Upper lobe of left lung (tissue), 6 donors: ENCODE measurements at regions not wholly inside any gene's neighbourhood (a gene's known extent, or its start where the extent isn't known, plus 50 kb on each side); places are given as distances from the start of the nearest gene placed in this dataset.
"Not testable (repeated sequence)": the region's sequence is repeated elsewhere in the genome, so short reads cannot be mapped to it uniquely, and the experiment has no call there.

Experiments
- ATAC-seq, 2 donors: fragments of 200-7000 bp; cut with Tn5 transposase; one replicate each; pipeline ENCODE4 v1.9.1; 2022; ENCODE audit warnings: mild to moderate bottlenecking in 2 of 2, moderate library complexity in 2 of 2; ENCODE audit not compliant: low FRiP score in 2 of 2
- DNase-seq, 2 donors: peaks; one replicate each; pipeline ENCODE4 v3.0.0-alpha.2; 2019 to 2020
- H3K27ac ChIP-seq, 4 donors: fragments of 200-600 bp; sonication (generic); one replicate each; pipeline ENCODE4 v1.5.1; 2016 to 2019
- H3K27me3 ChIP-seq, 4 donors: fragments of 200-600 bp; sonication (generic); one replicate each; pipeline ENCODE4 v1.5.1; 2017 to 2019
- H3K36me3 ChIP-seq, 4 donors: fragments of 200-600 bp; sonication (generic); one replicate each; pipeline ENCODE4 v1.5.1; 2016 to 2019
- H3K4me1 ChIP-seq, 4 donors: fragments of 200-600 bp; sonication (generic); one replicate each; pipeline ENCODE4 v1.5.1; 2018 to 2019
- H3K4me3 ChIP-seq, 4 donors: fragments of 200-600 bp; sonication (generic); one replicate each; pipeline ENCODE4 v1.5.1; 2017 to 2019; ENCODE audit warnings: mild to moderate bottlenecking in 2 of 4, moderate library complexity in 1 of 4
- H3K9me3 ChIP-seq, 4 donors: fragments of 200-600 bp; sonication (generic); one replicate each; pipeline ENCODE4 v1.5.1; 2018 to 2019
- CTCF ChIP-seq, 6 experiments: fragments of 450-650 bp in 4 of 6; fragments of 200-600 bp in 2 of 6; sonication (generic) in 2 of 6; IDR thresholded peaks; one replicate each; pipeline ENCODE4 v1.5.1; 2016 to 2019; ENCODE audit warnings: antibody characterized with exemption in 6 of 6
- EP300 ChIP-seq, 4 donors: sonication (generic); formaldehyde crosslinking; IDR thresholded peaks; one replicate each; pipeline ENCODE4 v1.5.1; 2017; ENCODE audit warnings: antibody characterized with exemption in 4 of 4, control low read depth in 2 of 4
- POLR2A ChIP-seq, 4 donors: fragments of 450-650 bp; IDR thresholded peaks; one replicate each; pipeline ENCODE4 v1.5.1; 2016 to 2017; ENCODE audit warnings: antibody characterized with exemption in 4 of 4, mild to moderate bottlenecking in 2 of 4
- POLR2AphosphoS5 ChIP-seq, 2 donors: sonication (generic); formaldehyde crosslinking; IDR thresholded peaks; one replicate each; pipeline ENCODE4 v1.5.1; 2017; ENCODE audit warnings: antibody characterized with exemption in 2 of 2
- WGBS, 2 donors: methylation state at CpG; one replicate each; pipeline ENCODE4 v1.1.5; 2017 to 2018; 5-methylcytosine and 5-hydroxymethylcytosine counted together
- donor health status: DM: no; HTN: no; CAD: no; lungs with moderate emphysema.
- donor health status: DM: no; HTN: yes; CAD: no; lungs with severe emphysema.

- Histone ChIP-seq H3K27me3 (no peaks in the 10 kb centered on the region), H3K36me3 (no peaks in the 10 kb centered on the region), H3K9me3 (no peaks in the 10 kb centered on the region), H3K4me3 (no peak overlapping the region), H3K4me1 (no peaks in the 10 kb centered on the region), H3K27ac (no peak overlapping the region)
- DNase-seq (peak in 1 of 2 donors; percentile 68), ATAC-seq (no peak)
- 92 to 95% methylated on average over 12 to 23 of the region's 26 CpGs for WGBS, 2 donors
- TF ChIP-seq CTCF (IDR thresholded peaks at IDR 0.05) = no peak
- TF ChIP-seq EP300 (IDR thresholded peaks at IDR 0.05) = no peak
- no peak for TF ChIP-seq POLR2AphosphoS5 (IDR thresholded peaks at IDR 0.05)
- no peak for TF ChIP-seq POLR2A (IDR thresholded peaks at IDR 0.05)
These were observed 64.0 kb upstream of the IGFBPL1 start for GRCh38 chr9:38488156-38488698.

DNA sequence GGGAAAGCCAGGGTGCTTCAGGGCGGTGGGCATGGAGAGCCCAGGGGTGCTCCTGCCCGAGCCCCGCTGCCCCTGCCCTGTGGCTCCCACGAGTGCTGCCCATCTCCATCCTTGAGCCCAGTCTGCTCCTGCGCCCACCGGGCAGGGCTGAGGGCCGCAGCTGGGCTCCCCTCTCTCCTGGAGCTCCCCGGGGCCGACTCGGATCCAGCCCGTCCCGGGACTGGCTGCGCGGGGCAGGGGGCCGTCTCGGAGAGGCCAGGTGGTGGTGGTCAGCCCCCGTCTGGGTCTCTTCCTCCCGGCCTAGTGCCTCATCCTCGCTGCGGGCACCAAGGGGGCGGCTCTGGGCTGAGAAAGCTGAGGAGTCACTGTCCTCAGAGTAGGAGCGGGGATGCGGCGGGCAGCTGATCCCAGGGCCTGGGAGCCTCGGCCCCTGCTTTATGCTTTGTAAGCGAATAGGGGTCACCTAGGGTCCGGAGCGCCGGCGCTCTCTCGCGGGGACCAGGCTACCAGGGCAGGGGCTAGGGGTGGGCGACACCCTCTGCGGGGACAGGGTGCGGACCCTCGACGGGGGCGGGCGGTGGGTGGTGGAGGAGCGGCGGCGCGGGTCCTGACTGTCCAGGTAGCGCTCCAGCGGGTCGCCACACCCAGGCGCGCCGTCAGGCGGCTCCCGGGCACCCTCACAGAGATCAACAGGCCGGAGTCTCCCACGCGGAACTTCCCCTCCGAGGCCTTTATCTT lies 63.3 kb upstream of the IGFBPL1 start:
- ATAC-seq (peak in 1 of 2 donors; percentile 37), DNase-seq (peak in 1 of 2 donors; percentile 75)
- not testable (repeated sequence) for H3K27ac ChIP-seq, H3K27me3 ChIP-seq, H3K9me3 ChIP-seq, H3K4me3 ChIP-seq, H3K36me3 ChIP-seq, H3K4me1 ChIP-seq
- WGBS, 2 donors = 58% methylated on average over 47 of the region's 55 CpGs; no CpG with 5 or more reads in 1 of the 2 donors

- Histone ChIP-seq H3K36me3 (no peaks in the 10 kb centered on the region), H3K9me3 (no peaks in the 10 kb centered on the region), H3K4me3 (no peak overlapping the region), H3K27me3 (no peaks in the 10 kb centered on the region), H3K27ac (no peak overlapping the region), H3K4me1 (no peaks in the 10 kb centered on the region)
- TF ChIP-seq POLR2A (IDR thresholded peaks at IDR 0.05) = no peak
- no peak for TF ChIP-seq POLR2AphosphoS5 (IDR thresholded peaks at IDR 0.05)
- no peak for TF ChIP-seq EP300 (IDR thresholded peaks at IDR 0.05)
- no peak for TF ChIP-seq CTCF (IDR thresholded peaks at IDR 0.05)
- 68 to 93% methylated on average over 3 to 7 of the region's 8 CpGs for WGBS, 2 donors
- no peak for ATAC-seq
- DNase-seq = peak in 1 of 2 donors; percentile 47
These were observed 62.6 kb upstream of the IGFBPL1 start for GRCh38 chr9:38486837-38487236.

GRCh38 chr9:38486056-38486615 lies 61.9 kb upstream of the IGFBPL1 start:
- no peaks in the 10 kb centered on the region for H3K9me3 ChIP-seq
- no peak overlapping the region for H3K27ac ChIP-seq
- TF ChIP-seq POLR2A (IDR thresholded peaks at IDR 0.05) (no peak), CTCF (IDR thresholded peaks at IDR 0.05) (no peak), POLR2AphosphoS5 (IDR thresholded peaks at IDR 0.05) (no peak), EP300 (IDR thresholded peaks at IDR 0.05) (no peak)
- ATAC-seq (no peak), DNase-seq (no peak)
- WGBS, 2 donors = 32 to 69% methylated on average over 6 of the region's 6 CpGs
- H3K4me3 ChIP-seq = no peak overlapping the region
- H3K36me3 ChIP-seq = no peaks in the 10 kb centered on the region
- H3K27me3 ChIP-seq = no peaks in the 10 kb centered on the region
- no peaks in the 10 kb centered on the region for H3K4me1 ChIP-seq

- not testable (repeated sequence) for H3K9me3 ChIP-seq, ATAC-seq, H3K4me3 ChIP-seq, H3K4me1 ChIP-seq, DNase-seq, H3K27ac ChIP-seq, H3K27me3 ChIP-seq, H3K36me3 ChIP-seq
- WGBS, 2 donors = 70 to 79% methylated on average over 2 of the region's 2 CpGs
These were observed 59.9 kb upstream of the IGFBPL1 start for GRCh38 chr9:38484076-38484665.
